HG02623 (cell line): ENCODE measurements at regions not wholly inside any gene's neighbourhood (a gene's known extent, or its start where the extent isn't known, plus 50 kb on each side); places are given as distances from the start of the nearest gene placed in this dataset.

ENCODE experiments used
- ATAC-seq: cut with Tn5 transposase; IDR thresholded peaks from one replicate; pipeline ENCODE4 v1.9.1; 2021; ENCODE audit warnings: moderate library complexity; ENCODE audit not compliant: unreplicated experiment

DNA sequence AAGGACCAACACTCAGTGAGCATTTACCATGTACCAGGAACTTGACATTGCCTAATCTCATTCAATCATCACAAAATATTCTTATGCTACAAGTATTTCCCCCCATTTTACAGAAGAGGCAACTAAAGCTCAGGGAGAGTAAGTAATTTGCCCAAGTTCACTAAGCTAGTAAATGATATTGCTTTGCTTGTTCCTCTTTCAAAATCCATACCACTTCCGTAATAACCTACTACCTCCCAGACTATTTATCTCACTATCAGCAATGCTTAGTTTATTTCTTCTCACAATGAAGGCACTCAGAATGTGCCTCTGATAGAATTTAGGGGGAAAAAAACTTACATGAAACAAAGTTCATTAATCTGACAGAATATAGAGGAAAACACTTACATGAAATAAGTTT lies 1070.9 kb upstream of the FANCL start:
- no peak for ATAC-seq

DNA sequence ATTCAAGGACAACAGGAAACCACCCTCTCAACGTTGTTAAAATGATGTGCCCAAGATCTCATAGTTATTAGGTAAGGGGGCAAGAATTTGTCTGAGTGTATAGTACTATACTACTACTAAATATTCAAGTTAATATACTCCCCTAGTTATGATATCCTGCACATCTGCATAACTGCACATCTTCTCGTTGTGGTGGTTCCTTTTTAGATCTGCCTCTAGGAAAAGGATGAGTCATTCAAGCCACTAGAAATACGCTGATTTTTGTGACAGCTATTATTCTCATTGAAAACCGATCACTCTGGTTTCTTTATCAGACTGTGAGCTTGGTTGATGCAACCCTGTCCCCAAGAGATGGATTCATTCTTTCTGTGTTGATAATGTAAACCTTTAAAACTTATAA lies 1067.0 kb upstream of the FANCL start:
- no peak for ATAC-seq

DNA sequence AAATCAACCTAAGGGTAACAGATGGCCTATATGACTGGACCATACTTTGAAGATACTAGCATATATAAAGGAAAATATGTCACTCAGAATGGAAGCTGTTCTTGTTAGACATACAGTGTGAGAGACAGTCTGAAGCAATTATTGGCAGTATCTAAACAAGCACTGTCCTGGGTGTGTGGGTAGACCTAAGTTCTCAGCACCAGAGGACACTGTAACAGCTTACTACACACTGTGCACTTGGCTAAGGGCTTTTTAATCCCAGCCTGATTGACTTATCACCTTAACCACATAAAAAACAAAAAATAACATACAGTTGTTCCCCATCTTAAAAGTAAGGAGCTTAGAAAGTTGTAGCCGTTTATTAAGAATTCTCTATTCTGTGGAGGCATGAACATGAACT lies 1066.1 kb upstream of the FANCL start:
- ATAC-seq: no peak

DNA sequence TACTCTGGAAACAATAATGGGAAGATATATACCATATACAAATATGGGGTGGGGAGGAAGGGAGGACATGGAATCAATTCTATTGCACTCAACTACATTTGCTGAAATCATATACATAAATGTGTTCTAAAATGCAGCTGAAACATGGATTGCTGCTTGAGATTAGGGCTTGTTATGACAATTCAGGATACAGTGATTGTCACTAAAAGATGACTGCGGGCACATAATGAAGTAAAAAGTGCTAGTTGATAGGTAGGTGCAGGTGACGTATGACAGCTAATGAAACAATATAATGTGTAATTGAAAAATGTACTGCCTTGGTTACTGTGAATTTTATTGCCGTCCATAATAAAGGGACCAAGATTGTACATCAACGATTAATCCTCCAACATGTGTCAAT lies 1062.1 kb upstream of the FANCL start:
- ATAC-seq: no peak

DNA sequence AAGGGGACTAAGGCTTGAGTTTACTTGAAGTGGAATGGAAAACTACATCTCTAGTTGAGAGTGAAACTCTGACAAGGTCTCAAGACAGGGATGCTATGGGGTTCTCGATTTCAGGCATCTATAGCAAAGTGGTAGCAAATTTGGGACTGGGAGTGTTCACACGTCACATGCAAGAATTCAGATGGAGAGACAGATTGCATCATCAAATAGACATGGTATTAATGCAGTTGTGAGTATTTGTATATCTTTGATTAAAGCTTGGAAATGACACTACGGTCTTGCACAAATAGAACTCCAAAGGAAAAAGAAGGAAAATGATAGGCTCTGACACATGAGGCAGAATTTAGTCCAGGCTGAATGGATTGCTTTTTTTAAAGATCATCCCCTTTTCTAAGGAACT lies 1061.6 kb upstream of the FANCL start:
- ATAC-seq: no peak

DNA sequence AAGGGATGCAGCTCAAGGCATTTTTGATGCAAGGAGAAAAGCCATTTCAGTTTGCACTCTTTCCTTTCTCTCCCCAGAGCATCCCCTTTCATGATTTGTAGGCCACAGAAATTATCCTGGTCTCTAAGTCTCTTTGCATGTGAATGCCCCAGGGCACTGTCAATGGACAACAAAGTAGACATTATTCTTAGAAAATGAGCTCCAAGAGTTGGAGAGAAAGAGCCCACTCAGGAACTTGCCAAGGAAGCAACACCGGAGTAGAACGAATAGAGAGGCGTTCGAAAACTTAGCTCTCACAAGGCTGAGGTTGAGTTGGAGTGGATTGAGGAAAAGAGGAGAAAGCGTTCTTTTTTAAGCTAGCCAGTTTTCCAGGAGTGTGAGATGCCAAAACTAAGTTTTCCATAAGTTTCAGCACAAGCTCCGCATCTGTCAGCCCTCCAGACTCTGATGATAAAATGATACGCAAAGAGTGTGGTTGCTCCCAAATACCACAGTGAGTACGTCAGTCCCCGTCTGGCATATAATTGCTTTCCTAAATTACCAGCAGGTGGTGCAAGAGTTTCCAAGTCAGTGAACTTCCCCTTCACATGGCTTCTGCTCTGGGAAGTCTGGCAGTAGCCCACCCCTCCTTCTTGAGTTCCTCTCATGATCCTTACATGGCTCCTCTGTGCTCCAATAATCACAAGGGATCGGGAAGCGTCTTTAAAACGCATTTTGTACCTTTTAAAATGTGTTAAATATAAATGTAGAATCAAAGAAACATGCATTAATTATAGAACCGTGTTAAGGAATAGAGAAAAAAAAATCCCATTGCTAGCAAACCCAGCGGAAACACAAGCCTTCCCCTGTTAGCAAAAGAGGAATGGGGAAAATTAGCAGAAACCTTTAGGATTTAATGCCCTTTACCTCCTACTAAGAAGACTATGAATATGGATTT lies 1060.6 kb upstream of the FANCL start:
- ATAC-seq: peak; percentile 77

DNA sequence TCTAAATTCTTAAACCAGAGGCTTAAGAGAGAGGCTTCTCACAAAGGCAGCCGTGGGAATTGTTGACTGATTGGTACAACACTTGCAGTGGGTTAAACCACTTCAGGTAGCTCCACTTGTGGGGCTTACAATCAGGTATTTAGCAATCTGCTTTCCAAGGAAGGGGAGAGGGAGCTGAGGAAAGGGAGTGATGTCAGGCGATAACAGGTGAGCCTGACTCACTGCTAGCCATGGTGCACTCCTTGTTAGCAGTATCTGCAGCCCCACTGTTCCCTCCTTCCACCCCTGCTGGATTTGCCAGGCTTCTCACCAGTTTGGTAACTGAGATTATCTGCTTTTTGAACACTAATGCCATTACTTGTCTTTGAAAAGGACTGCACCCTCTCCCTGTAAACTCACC lies 1056.7 kb upstream of the FANCL start:
- no peak for ATAC-seq

DNA sequence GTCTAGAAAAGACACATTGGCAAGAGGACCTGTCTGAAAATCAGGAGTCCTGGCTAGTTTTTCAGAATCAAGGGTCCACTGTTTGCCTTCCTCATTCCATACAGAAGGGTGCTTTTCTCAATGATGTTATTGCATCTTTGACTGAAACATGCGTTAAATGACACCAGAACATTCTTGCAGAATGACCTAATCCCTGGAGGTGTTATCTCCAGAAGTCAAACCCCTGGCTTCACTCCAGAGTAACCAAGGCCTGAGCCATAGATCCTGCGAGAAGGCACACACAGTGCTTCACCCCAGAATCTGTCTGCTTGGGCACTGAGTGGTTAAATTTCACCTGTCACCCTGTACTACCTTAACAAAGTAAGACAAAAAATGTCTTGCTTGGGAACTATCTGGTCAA lies 1055.2 kb upstream of the FANCL start:
- no peak for ATAC-seq

DNA sequence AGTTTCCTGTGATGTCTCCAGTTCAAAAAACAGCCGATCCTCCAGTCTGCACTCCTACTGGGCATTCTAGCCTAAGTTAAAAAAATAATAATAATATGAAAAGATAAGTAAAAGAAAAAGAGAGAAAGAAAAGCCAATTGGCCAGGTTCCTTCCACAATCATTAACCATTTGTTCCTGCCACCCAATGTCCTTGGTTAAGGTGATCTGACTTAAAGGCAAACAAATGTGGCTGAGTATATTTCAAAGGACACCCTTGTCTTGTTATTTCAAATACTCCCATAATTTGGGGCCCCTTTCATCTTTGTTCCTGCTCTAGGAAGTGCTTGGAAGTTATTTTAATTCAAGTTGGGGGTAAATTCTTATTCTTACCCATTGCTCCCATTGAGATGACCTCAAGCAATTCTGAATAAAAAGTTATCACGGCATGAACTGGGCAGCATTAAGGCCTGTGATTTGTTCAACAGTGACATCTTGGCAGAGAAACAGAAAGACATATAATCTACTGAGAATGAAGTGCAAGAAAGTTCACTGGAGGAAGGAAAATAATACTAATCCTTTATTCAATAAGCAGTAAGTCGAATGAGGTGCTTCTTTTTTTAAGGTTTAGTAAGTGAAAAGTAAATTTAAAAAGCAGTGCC lies 1054.5 kb upstream of the FANCL start:
- no peak for ATAC-seq

DNA sequence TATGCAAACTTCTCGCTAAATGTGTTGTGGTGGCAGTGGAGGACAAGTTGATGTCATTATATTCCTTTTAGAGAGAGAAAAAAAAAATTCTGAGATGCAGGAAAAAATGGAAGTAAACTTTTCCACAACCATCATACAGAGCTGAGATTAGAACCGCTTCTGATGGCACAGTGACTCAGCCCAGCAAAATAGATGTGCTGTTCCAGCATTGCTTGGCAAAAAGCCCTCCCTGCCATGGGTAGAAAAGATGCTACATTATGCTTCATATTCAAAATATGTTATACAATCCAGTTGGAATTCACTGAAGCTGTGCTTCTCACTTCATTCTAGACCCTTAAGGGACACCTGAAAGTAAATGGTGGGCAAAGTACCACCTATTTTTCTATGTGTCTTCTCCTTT lies 1047.6 kb upstream of the FANCL start:
- no peak for ATAC-seq

DNA sequence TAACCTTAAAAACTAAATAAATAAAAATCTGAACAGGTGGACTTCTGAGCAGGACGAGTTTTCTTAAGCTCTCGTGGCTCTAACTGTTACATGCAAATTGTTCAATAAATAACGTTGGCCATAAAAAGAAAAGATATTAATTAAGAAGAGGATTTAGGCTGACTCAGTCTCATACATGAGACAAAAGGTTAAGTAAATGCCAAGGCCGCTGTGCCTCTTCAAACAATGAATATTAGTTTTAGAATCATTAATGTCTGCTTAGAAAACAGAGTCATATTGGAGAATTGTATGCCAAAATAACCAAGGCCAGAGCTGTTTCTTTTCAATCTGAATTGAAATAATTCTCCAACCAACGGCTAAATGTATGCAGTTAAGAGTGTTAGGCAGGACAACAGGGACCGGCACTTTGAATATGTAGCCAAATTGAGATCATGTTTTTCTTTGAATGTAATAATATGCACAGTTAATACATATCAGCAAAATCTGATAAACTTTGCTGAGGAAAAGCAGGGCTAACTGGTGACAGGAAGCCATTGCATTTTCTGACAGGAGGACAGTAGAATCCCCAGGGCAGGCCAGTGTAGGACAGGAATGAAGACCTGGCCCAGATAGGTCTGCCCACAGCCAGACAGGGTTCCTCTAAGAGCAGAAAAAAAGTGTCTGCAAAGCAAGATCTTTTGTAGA lies 1041.4 kb upstream of the FANCL start:
- no peak for ATAC-seq

DNA sequence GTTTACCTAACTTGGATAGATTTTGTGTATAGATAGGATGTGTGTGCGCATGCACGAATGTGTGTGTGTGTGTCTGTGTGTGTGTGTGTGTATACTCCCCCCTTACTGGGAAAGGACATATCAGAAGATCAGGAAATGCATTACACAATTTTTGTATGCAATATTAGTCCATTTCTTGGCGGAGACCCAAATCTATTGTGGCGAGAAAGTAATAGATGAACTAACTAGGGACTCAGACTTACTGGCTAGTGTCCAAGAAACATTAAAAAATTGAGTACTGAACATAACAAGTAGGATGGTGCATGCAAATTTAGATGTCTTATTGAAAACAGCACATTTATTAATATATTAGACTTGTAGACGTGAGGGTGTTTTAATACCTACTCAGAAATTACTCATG lies 1036.5 kb upstream of the FANCL start:
- no peak for ATAC-seq

DNA sequence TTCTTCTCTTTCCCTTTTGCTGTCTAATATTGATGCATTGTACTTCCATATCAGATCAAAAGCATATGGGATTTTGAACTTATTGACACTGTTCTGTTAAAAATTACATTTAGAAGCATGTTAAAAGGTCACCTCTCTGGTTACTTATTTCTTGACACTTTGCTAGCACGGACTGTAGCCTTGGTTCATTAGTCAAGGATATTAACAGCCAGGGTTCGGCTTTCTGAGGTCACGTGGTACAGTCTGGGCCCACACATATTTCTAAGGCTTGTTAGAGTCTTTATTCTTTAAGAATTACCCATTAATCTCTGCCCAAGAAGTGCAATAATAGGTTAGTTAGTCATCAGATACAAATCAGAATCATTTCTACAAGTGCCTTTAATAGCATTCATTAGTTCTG lies 1035.8 kb upstream of the FANCL start:
- ATAC-seq: no peak

DNA sequence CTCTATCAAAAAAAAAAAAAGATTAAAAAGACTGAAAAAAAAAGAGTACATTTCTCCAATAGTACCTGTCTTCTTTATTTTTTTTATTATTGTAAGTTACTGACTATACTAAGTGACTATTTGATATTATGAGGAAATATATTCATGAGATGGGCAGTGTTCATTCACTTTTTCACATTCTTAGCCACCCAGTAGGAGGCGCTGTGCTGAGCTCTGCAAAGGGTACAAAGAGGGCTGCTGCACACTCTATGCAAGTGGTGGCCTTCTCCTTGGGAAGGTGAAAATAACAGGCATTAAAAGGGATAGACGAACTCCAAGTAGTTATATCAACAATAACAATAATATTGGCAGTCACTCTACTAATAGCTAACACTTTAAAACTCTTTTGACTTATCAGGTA lies 1034.9 kb upstream of the FANCL start:
- ATAC-seq: no peak

DNA sequence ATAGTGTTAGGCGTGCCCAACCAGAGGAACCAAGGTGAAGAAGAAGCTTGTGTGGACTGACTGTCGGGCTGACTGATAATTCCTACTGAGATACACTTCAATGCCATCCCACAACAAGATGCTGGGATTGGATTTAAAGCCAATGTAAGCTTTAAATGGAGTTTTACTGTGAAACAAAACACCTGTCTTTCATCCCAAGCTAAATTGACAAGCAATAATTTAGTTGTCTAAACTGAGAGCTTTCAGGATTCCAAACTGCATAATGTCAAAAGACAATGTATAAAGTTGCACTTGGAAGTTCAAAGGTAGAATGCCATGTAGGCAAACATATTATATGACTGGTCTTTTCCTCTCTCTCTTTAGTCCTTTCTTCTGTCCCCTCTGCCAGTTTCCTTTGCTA lies 1025.3 kb upstream of the FANCL start:
- no peak for ATAC-seq

DNA sequence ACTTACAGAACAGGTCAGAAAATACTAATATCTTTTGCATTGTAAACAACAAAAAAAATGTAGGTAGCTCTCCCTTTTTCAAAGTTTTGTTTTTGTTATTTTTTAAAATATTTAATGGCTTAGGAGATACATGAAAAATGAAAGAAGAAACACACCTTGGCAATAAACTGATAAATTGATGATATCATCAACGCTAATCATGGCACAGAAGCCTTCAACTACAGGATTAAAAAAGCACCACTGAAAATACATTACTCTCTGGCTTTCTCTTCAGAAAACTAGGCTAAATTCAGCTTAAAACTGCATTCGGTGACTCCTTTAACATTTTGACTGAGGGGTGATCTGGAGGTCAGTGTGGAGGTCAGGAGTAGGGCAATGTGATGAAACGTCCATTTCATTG lies 1018.8 kb upstream of the FANCL start:
- no peak for ATAC-seq

DNA sequence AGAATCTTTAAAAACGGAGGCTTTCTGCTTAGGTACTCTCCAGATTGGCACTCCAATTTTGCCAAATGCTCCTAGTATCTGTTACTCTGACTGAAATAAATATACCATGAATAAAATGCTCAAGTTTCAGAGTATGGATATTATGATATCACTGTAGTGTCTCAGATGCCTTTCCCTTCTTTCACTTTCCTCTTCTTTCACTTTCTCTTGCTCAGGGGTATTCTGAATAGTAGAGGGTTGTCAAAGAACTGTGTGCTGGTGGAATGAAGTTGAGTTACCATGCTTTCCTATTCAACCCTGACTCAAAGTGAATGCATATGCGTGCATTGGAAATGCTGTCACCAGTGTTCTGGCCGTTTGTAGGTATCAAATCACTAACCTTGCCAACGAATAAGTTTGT lies 1015.2 kb upstream of the FANCL start:
- ATAC-seq: no peak

DNA sequence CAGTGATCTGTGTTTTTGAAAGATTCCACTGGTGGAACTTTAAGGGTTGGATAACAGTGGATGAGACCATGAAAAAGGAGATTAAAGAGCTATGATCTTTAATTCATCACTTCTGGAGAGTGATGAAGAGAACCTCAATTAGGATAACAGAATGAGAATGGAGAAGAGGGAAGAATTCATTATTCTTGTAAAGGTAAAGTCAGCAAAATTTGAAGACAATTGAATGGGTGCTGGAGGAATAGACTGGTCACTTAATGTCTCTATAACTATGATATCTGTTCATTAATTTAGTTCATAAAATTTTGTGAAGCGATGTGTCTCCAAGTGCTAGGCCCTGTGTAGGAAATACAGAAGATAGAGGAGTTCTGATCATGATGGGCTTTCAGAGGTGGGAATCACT lies 1013.2 kb upstream of the FANCL start:
- no peak for ATAC-seq

DNA sequence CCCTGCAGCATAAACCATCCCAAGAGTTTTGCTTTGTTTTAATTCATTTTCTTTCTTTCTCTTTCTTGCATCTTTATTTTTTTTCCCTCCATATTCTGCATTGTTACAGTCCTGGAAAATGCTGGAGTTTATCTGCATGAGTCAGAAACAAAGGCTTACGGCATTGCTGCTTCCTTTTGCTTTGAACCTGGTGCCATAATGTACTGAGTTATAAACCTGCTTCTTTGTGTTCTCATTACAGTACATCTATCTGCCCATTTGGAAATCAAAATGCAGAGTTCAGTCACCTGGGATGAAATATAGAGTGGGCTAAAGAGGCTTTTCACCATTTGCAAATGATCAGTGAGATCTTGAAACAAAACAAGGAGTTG lies 1009.2 kb upstream of the FANCL start:
- ATAC-seq: no peak

DNA sequence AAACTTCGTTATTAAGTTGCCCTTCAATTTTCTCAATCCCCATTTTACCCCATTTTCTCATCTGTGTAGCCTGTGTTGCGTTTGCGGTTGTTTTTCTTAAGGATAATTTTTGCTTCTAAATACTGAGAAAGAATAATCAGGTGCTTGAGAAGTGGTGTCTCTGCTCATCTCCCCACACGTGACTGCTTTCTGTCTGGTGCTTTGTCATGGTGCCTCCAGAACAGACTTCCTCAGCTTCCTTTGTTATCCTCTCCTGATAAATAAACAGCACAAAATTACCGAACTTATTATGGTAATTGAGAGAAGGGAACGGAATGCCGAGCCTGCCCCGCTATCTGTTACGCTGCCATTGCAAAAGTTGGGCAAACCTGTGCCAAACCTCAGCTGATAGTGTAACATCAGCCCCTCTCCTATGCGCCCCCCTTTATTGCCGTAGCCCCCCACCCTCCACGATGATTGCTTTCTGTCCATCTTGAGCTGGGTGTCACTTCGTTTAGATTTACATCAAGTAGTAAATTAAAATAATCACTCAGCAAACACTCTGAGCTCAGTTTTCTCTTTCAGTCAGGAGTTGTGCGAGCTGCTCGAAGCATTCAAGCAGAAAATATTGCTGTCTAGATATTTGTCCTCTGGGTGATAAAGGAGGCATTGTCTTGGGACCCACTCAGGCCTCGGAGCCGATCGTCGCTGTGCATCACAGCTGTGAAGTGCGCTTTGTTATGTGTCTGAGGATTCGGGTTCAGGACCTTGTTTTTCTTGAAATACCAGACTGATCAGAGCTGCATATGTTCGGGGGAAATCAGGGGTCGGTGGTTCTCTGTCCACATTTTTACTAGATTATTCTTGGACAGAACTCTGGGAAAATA lies 1008.5 kb upstream of the FANCL start:
- no peak for ATAC-seq

DNA sequence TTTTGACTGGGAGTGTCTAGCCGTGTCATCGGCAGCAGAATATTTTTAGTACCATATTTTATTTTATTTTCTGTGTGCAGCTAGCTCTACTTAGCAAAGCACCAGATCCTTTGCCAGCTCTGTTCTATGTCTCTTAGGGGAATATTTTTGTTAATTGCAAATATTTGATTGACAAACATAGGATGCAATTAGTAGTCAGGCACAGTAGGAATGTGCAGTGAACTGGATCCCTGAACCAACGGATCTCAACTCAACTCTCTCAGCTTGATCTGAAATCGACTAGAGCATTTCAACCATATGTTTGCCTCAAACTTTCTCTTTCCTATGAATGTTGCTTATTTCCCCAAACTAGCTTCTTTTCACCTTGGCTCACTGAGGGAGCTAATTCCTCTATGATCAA lies 998.0 kb upstream of the FANCL start:
- ATAC-seq: no peak
